Vagina (tissue), 2 donors: ENCODE measurements at regions not wholly inside any gene's neighbourhood (a gene's known extent, or its start where the extent isn't known, plus 50 kb on each side); places are given as distances from the start of the nearest gene placed in this dataset.

Source experiments
- DNase-seq, 2 donors: peaks; one replicate each; pipeline ENCODE4 v3.0.0-alpha.2; 2017; ENCODE audit errors: extremely low spot score in 2 of 2
- H3K27ac ChIP-seq: fragments of 200-600 bp; sonication (generic); one replicate; pipeline ENCODE4 v1.5.1; 2019
- H3K27me3 ChIP-seq: fragments of 200-600 bp; sonication (generic); one replicate; pipeline ENCODE4 v1.5.1; 2019
- H3K36me3 ChIP-seq, 2 donors: fragments of 200-600 bp; sonication (generic); one replicate each; pipeline ENCODE4 v1.5.1; 2017 to 2019
- H3K4me1 ChIP-seq: fragments of 200-600 bp; sonication (generic); one replicate; pipeline ENCODE4 v1.5.1; 2019
- H3K4me3 ChIP-seq, 2 donors: fragments of 200-600 bp; sonication (generic); 1 replicate in 1 of 2; 2 replicates in 1 of 2; pipeline ENCODE4 v1.5.1; 2016 to 2019
- H3K9me3 ChIP-seq: fragments of 200-600 bp; sonication (generic); one replicate; pipeline ENCODE4 v1.5.1; 2019
- CTCF ChIP-seq, 3 experiments: fragments of 450-650 bp in 2 of 3; fragments of 200-600 bp in 1 of 3; sonication (generic) in 1 of 3; IDR thresholded peaks; one replicate each; pipeline ENCODE4 v1.5.1; 2017 to 2019; ENCODE audit warnings: antibody characterized with exemption in 3 of 3, mild to moderate bottlenecking in 2 of 3, moderate library complexity in 2 of 3
- POLR2A ChIP-seq, 2 donors: fragments of 450-650 bp; IDR thresholded peaks; one replicate each; pipeline ENCODE4 v1.6.1; 2017; ENCODE audit warnings: antibody characterized with exemption in 2 of 2, mild to moderate bottlenecking in 2 of 2, moderate library complexity in 2 of 2
- POLR2AphosphoS5 ChIP-seq, 2 donors: sonication (generic); formaldehyde crosslinking; IDR thresholded peaks; one replicate each; pipeline ENCODE4 v1.9.0; 2017; ENCODE audit warnings: antibody characterized with exemption in 2 of 2, mild to moderate bottlenecking in 2 of 2, low read depth in 1 of 2; ENCODE audit not compliant: insufficient read depth in 1 of 2
- intact Hi-C: fragments of 100-400 bp; cut with DNase I; formaldehyde crosslinking; loops from one replicate; pipeline ENCODE4 v1.15.1; 2023

GRCh38 chr5:14034963-14035362 lies 90.5 kb upstream of the DNAH5 start:
- Histone ChIP-seq H3K9me3 (no peaks in the 10 kb centered on the region), H3K27me3 (no peaks in the 10 kb centered on the region), H3K4me1 (peaks cover 22% of the 10 kb centered on the region), H3K36me3 (no peaks in the 10 kb centered on the region), H3K4me3 (no peak overlapping the region), H3K27ac (no peak overlapping the region)
- TF ChIP-seq POLR2A (IDR thresholded peaks at IDR 0.05) (no peak), CTCF (IDR thresholded peaks at IDR 0.05) (no peak), POLR2AphosphoS5 (IDR thresholded peaks at IDR 0.05; ENCODE audit: insufficient read depth in 1 of 2, low read depth in 1 of 2) (no peak)
- intact Hi-C loops = no loop called here
- DNase-seq = no peak

- no peaks in the 10 kb centered on the region for H3K9me3 ChIP-seq
- no peaks in the 10 kb centered on the region for H3K27me3 ChIP-seq
- intact Hi-C loops = no loop called here
- H3K4me1 ChIP-seq = peaks cover 22% of the 10 kb centered on the region
- H3K36me3 ChIP-seq = no peaks in the 10 kb centered on the region
- H3K27ac ChIP-seq = no peak overlapping the region
- TF ChIP-seq CTCF (IDR thresholded peaks at IDR 0.05) (no peak), POLR2A (IDR thresholded peaks at IDR 0.05) (no peak)
- no peak overlapping the region for H3K4me3 ChIP-seq
- no peak for DNase-seq
Measured at GRCh38 chr5:14032918-14033317, 88.4 kb upstream of the DNAH5 start.

GRCh38 chr5:14028938-14029584 lies 84.6 kb upstream of the DNAH5 start:
- intact Hi-C loops = no loop called here
- no peak for TF ChIP-seq CTCF (IDR thresholded peaks at IDR 0.05)
- TF ChIP-seq POLR2AphosphoS5 (IDR thresholded peaks at IDR 0.05; ENCODE audit: insufficient read depth in 1 of 2, low read depth in 1 of 2) = no peak
- TF ChIP-seq POLR2A (IDR thresholded peaks at IDR 0.05) = no peak
- no peaks in the 10 kb centered on the region for H3K36me3 ChIP-seq
- H3K4me3 ChIP-seq = no peak overlapping the region
- H3K27me3 ChIP-seq = no peaks in the 10 kb centered on the region
- no peak overlapping the region for H3K27ac ChIP-seq
- no peak for DNase-seq
- H3K4me1 ChIP-seq = no peaks in the 10 kb centered on the region
- no peaks in the 10 kb centered on the region for H3K9me3 ChIP-seq

GRCh38 chr5:14028188-14028587 lies 83.7 kb upstream of the DNAH5 start:
- TF ChIP-seq POLR2A (IDR thresholded peaks at IDR 0.05) = no peak
- no peak for TF ChIP-seq CTCF (IDR thresholded peaks at IDR 0.05)
- TF ChIP-seq POLR2AphosphoS5 (IDR thresholded peaks at IDR 0.05; ENCODE audit: insufficient read depth in 1 of 2, low read depth in 1 of 2) = no peak
- Histone ChIP-seq H3K9me3 (no peaks in the 10 kb centered on the region), H3K36me3 (no peaks in the 10 kb centered on the region), H3K27ac (no peak overlapping the region), H3K4me1 (no peaks in the 10 kb centered on the region), H3K4me3 (no peak overlapping the region), H3K27me3 (no peaks in the 10 kb centered on the region)
- no peak for DNase-seq
- intact Hi-C loops = no loop called here

- TF ChIP-seq CTCF (IDR thresholded peaks at IDR 0.05) (no peak), POLR2AphosphoS5 (IDR thresholded peaks at IDR 0.05; ENCODE audit: insufficient read depth in 1 of 2, low read depth in 1 of 2) (no peak), POLR2A (IDR thresholded peaks at IDR 0.05) (no peak)
- Histone ChIP-seq H3K36me3 (no peaks in the 10 kb centered on the region), H3K4me1 (no peaks in the 10 kb centered on the region), H3K4me3 (no peak overlapping the region), H3K9me3 (no peaks in the 10 kb centered on the region), H3K27me3 (no peaks in the 10 kb centered on the region), H3K27ac (no peak overlapping the region)
- DNase-seq = no peak
- intact Hi-C loops = no loop called here
Measured at GRCh38 chr5:14025569-14026286, 81.2 kb upstream of the DNAH5 start.
